H1 (cell line): ENCODE measurements at regions not wholly inside any gene's neighbourhood (a gene's known extent, or its start where the extent isn't known, plus 50 kb on each side); places are given as distances from the start of the nearest gene placed in this dataset.

Experiments
- CTCF ChIA-PET: fragments of 300-600 bp; sonication (Branson Sonifier 250); formaldehyde crosslinking; loops from one replicate; lab custom pipeline; 2021; ENCODE audit not compliant: partially characterized antibody; lab: Charles Lee
- POLR2A ChIA-PET: fragments of 300-600 bp; sonication (Branson Sonifier 250); formaldehyde crosslinking; loops from one replicate; lab custom pipeline; 2021; ENCODE audit warnings: inconsistent platforms; ENCODE audit not compliant: partially characterized antibody; lab: Charles Lee
- DNase-seq, 2 experiments: peaks; one replicate each; pipeline versions ENCODE4 v3.0.0 to v3.0.0-alpha.2; 2010 to 2022; ENCODE audit warnings: low spot score in 2 of 2, low read depth in 1 of 2, mixed read lengths in 1 of 2
- FAIRE-seq: peaks from 2 replicates; lab custom pipeline; 2011; peaks lifted over from hg19 to GRCh38; lab: Jason Lieb, UNC
- H2AFZ ChIP-seq: 2 replicates; pipeline ENCODE4 v1.8.1; 2012; ENCODE audit warnings: low read length, inconsistent platforms
- H2AK5ac ChIP-seq: 2 replicates; pipeline ENCODE4 v1.6.1; 2013; ENCODE audit warnings: low read depth, low read length
- H2BK120ac ChIP-seq: replicated peaks from 2 replicates; pipeline ENCODE3; 2013; ENCODE audit warnings: low read depth, low read length, inconsistent platforms
- H2BK12ac ChIP-seq: 2 replicates; pipeline ENCODE4 v1.6.1; 2013; ENCODE audit warnings: low read depth, low read length
- H2BK15ac ChIP-seq: 2 replicates; pipeline ENCODE4 v1.6.1; 2013; ENCODE audit warnings: low read length
- H2BK20ac ChIP-seq: 2 replicates; pipeline ENCODE4 v1.6.1; 2013; ENCODE audit warnings: low read length
- H2BK5ac ChIP-seq: 2 replicates; pipeline ENCODE4 v1.6.1; 2013; ENCODE audit warnings: low read depth, low read length
- H3K14ac ChIP-seq: 2 replicates; pipeline ENCODE4 v1.6.1; 2013; ENCODE audit warnings: inconsistent platforms; ENCODE audit not compliant: insufficient read length
- H3K18ac ChIP-seq: 2 replicates; pipeline ENCODE4 v1.6.1; 2013; ENCODE audit warnings: low read length; ENCODE audit errors: extremely low read depth
- H3K23ac ChIP-seq: 2 replicates; pipeline ENCODE4 v1.6.1; 2013; ENCODE audit warnings: inconsistent platforms; ENCODE audit not compliant: insufficient read length
- H3K23me2 ChIP-seq: 2 replicates; pipeline ENCODE4 v1.6.1; 2013; ENCODE audit warnings: low read depth, low read length
- H3K27ac ChIP-seq: 2 replicates; pipeline ENCODE4 v1.6.1; 2011; ENCODE audit warnings: low read depth, low read length, inconsistent platforms
- H3K27me3 ChIP-seq, 4 experiments: replicated peaks in 1 of 4; 1 replicate in 1 of 4; 2 replicates in 3 of 4; pipeline versions ENCODE4 v1.6.1 to v1.8.1; 2011 to 2013; ENCODE audit warnings: low read length in 3 of 4, mild to moderate bottlenecking in 3 of 4, inconsistent platforms in 2 of 4, mixed read lengths in 2 of 4, moderate library complexity in 1 of 4; ENCODE audit not compliant: control insufficient read depth in 3 of 4, insufficient read depth in 3 of 4; ENCODE audit errors: extremely low read depth in 1 of 4
- H3K36me3 ChIP-seq, 4 experiments: 2 replicates each; pipeline versions ENCODE4 v1.6.1 to v1.8.1; 2011 to 2013; ENCODE audit warnings: mild to moderate bottlenecking in 4 of 4, low read length in 3 of 4, moderate library complexity in 2 of 4, control low read depth in 1 of 4, inconsistent platforms in 1 of 4; ENCODE audit not compliant: insufficient read depth in 4 of 4, control insufficient read depth in 2 of 4
- H3K4ac ChIP-seq: replicated peaks from 2 replicates; pipeline ENCODE3; 2013; ENCODE audit warnings: low read length, low read depth, mixed read lengths, inconsistent platforms; ENCODE audit not compliant: insufficient read length
- H3K4me1 ChIP-seq, 4 experiments: replicated peaks in 1 of 4; 1 replicate in 1 of 4; 2 replicates in 3 of 4; pipeline versions ENCODE4 v1.6.1 to v1.8.1; 2011 to 2013; ENCODE audit warnings: low read length in 3 of 4, inconsistent platforms in 2 of 4, mixed read lengths in 1 of 4; ENCODE audit not compliant: insufficient read depth in 4 of 4, control insufficient read depth in 3 of 4
- H3K4me2 ChIP-seq, 2 experiments: 2 replicates each; pipeline versions ENCODE4 v1.6.1 to v1.8.1; 2011 to 2013; ENCODE audit warnings: low read depth in 2 of 2, low read length in 2 of 2, control low read depth in 1 of 2, inconsistent platforms in 1 of 2, mild to moderate bottlenecking in 1 of 2; ENCODE audit not compliant: insufficient read depth in 1 of 2
- H3K4me3 ChIP-seq, 4 experiments: fragments of 200-600, 300-600 bp in 1 of 4; sonication (generic), shearing (Covaris generic), sonication (Bioruptor Twin) in 1 of 4; 2 replicates each; pipeline versions ENCODE4 v1.5.1 to v1.8.1; 2011 to 2016; ENCODE audit warnings: low read length in 4 of 4, low read depth in 3 of 4, control low read depth in 2 of 4, inconsistent platforms in 2 of 4, mild to moderate bottlenecking in 2 of 4, mixed read lengths in 1 of 4, moderate library complexity in 1 of 4; ENCODE audit not compliant: insufficient read depth in 2 of 4; ENCODE audit errors: extremely low read depth in 1 of 4
- H3K56ac ChIP-seq: replicated peaks from 2 replicates; pipeline ENCODE3; 2013; ENCODE audit warnings: low read depth, mild to moderate bottlenecking, mixed read lengths, low read length, inconsistent platforms; ENCODE audit not compliant: insufficient read length
- H3K79me1 ChIP-seq: 2 replicates; pipeline ENCODE4 v1.6.1; 2013; ENCODE audit warnings: low read depth, low read length, control low read depth
- H3K79me2 ChIP-seq, 2 experiments: 2 replicates each; pipeline versions ENCODE4 v1.6.1 to v1.8.1; 2012 to 2013; ENCODE audit warnings: low read length in 2 of 2, mild to moderate bottlenecking in 2 of 2, inconsistent platforms in 1 of 2; ENCODE audit not compliant: insufficient read depth in 2 of 2, control insufficient read depth in 1 of 2
- H3K9ac ChIP-seq, 4 experiments: replicated peaks in 1 of 4; 1 replicate in 1 of 4; 2 replicates in 3 of 4; pipeline versions ENCODE4 v1.6.1 to v1.8.1; 2011 to 2013; ENCODE audit warnings: low read depth in 3 of 4, low read length in 3 of 4, control low read depth in 2 of 4, mild to moderate bottlenecking in 2 of 4, moderate library complexity in 2 of 4, inconsistent platforms in 1 of 4; ENCODE audit errors: extremely low read depth in 1 of 4
- H3K9me3 ChIP-seq, 2 experiments: 2 replicates each; pipeline versions ENCODE4 v1.6.1 to v1.8.1; 2012 to 2013; ENCODE audit warnings: mild to moderate bottlenecking in 2 of 2, moderate library complexity in 2 of 2, control low read depth in 1 of 2, inconsistent platforms in 1 of 2, low read depth in 1 of 2, low read length in 1 of 2, mixed read lengths in 1 of 2; ENCODE audit not compliant: insufficient read depth in 2 of 2
- H4K20me1 ChIP-seq, 2 experiments: replicated peaks in 1 of 2; 2 replicates each; pipeline versions ENCODE3 to v1.8.1; 2011 to 2013; ENCODE audit warnings: inconsistent platforms in 2 of 2, low read length in 2 of 2, mild to moderate bottlenecking in 1 of 2; ENCODE audit not compliant: insufficient read depth in 2 of 2, control insufficient read depth in 1 of 2
- H4K5ac ChIP-seq: 2 replicates; pipeline ENCODE4 v1.6.1; 2013; ENCODE audit warnings: low read length, low read depth, mixed read lengths, inconsistent platforms; ENCODE audit not compliant: insufficient read length
- H4K8ac ChIP-seq: 2 replicates; pipeline ENCODE4 v1.8.0; 2013; ENCODE audit warnings: mild to moderate bottlenecking, moderate library complexity, low read length, inconsistent platforms; ENCODE audit not compliant: insufficient read depth; ENCODE audit errors: extremely low read depth
- H4K91ac ChIP-seq: replicated peaks from 2 replicates; pipeline ENCODE3; 2013; ENCODE audit warnings: low read length, mixed read lengths, inconsistent platforms; ENCODE audit not compliant: insufficient read length
- BACH1 ChIP-seq: IDR thresholded peaks from 2 replicates; pipeline ENCODE4 v1.6.1; 2012; ENCODE audit warnings: low read length, improper control_type of control experiment
- SRF ChIP-seq: IDR thresholded peaks from 2 replicates; pipeline ENCODE4 v1.6.1; 2011; ENCODE audit warnings: mild to moderate bottlenecking, low read depth, low read length, moderate library complexity

- H3K79me2 ChIP-seq: no peaks in the 10 kb centered on the region
- H4K91ac ChIP-seq: no peak overlapping the region
- no peak overlapping the region for H4K8ac ChIP-seq
- DNase-seq (no peak), FAIRE-seq (no peak)
- H3K4ac ChIP-seq: no peak overlapping the region
- no peak overlapping the region for H3K4me2 ChIP-seq
- H4K5ac ChIP-seq: no peak overlapping the region
- no peak overlapping the region for H2BK15ac ChIP-seq
- no peaks in the 10 kb centered on the region; the same call in 1 of the 2 replicates for H3K23me2 ChIP-seq
- H3K36me3 ChIP-seq: no peaks in the 10 kb centered on the region
- H3K23ac ChIP-seq: no peak overlapping the region
- ChIA-PET POLR2A (no interaction called here), CTCF (no interaction called here)
- no peak overlapping the region for H3K27ac ChIP-seq
- no peak overlapping the region for H3K4me3 ChIP-seq
- H2BK12ac ChIP-seq: no peak overlapping the region
- H2BK120ac ChIP-seq: no peak overlapping the region
- H3K18ac ChIP-seq: no peak overlapping the region
- no peak overlapping the region for H2BK20ac ChIP-seq
- no peaks in the 10 kb centered on the region for H3K9me3 ChIP-seq
- H2BK5ac ChIP-seq: no peak overlapping the region
- H3K14ac ChIP-seq: no peak overlapping the region
- H2AFZ ChIP-seq: no peak overlapping the region
- H3K56ac ChIP-seq: no peak overlapping the region
- H3K4me1 ChIP-seq: no peaks in the 10 kb centered on the region
- no peaks in the 10 kb centered on the region for H3K27me3 ChIP-seq
- H3K9ac ChIP-seq: no peak overlapping the region
- TF ChIP-seq SRF: peak; percentile 69; the same call in 1 of the 2 replicates
- no peak for TF ChIP-seq BACH1
- H4K20me1 ChIP-seq: no peaks in the 10 kb centered on the region
- H2AK5ac ChIP-seq: no peak overlapping the region
- H3K79me1 ChIP-seq: no peaks in the 10 kb centered on the region
Observed at GRCh38 chr18:22567794-22568193, 150.1 kb upstream of the CTAGE1 start.
